Stimulated activated CD4-positive, alpha-beta T cell treated with anti-CD3 and anti-CD28 coated beads, Interleukin-1b, Interleukin-23, amount 100 ng/mL, for 4 hours (primary cell): ENCODE measurements at regions not wholly inside any gene's neighbourhood (a gene's known extent, or its start where the extent isn't known, plus 50 kb on each side); places are given as distances from the start of the nearest gene placed in this dataset.

Experiments
- DNase-seq, 2 donors: peaks; one replicate each; pipeline ENCODE4 v3.0.0-alpha.2; 2020; ENCODE audit warnings: low read depth in 2 of 2

DNA sequence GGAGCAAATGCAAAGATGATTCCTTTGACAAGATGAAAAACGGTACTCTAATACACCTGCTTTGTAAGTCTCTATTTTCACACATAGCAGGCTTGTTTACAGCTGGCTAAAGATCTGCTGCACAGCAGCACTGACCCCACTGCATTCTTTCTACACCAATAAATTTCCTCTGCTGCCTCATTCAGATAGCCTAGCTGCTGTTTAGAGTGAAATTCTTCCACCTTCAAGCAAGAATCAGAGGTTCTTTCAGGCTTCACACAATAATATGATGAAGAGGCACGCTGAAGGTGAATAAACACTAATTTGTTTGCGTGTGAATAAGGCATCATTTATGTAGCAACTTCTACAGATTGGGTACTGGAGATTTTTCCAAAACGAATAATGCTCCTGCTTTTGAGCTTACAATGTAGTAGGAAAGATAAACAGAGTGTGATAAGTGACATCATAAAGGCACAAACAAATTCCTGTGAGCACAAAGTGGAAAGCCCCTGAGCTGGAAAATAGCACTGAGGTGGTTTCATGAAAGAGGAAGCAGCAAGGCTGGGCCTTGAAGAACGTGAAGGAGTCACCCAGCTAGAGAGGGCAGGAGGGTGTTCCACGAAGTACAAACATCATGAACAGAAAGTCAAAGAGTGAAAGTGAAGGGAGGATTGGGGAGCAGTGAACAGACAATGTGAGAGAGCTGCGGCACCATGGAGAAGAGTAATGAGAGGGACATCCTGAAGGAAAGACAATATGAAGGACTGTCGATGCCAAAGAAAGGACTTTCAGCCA is 543.4 kb downstream of the CD83 start:
- peak; percentile 5 to 34 for DNase-seq

- no peak for DNase-seq
Observed at GRCh38 chr6:14661691-14662090, 544.1 kb downstream of the CD83 start.

DNA sequence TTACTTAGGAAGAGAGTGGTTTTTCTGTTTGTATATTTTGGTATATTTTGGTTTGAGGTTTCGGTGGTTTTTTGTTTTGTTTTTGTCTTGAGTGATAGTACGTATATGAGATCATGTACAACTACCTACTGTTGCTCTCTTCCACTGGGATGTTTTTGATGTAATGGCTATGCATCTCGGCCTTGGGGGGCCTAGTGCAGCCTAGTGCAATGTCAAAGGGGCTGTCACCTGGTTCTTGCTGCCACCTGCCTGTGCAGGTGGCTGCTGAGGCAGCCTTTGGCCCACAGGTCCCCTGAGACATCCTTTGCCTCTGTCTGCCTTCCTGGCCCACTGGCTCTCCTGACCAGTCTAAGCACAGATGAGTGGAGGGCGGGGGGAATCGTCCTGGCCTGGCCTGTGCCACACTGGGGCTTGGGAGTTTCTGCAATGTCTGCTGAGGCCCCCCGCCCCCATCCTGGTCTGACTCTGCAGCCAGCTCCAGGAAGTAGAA is 546.6 kb downstream of the CD83 start:
- DNase-seq: no peak

- no peak for DNase-seq
Observed at GRCh38 chr6:14664621-14665315, 547.2 kb downstream of the CD83 start.

GRCh38 chr6:14665827-14666724 is 548.5 kb downstream of the CD83 start:
- DNase-seq: no peak

GRCh38 chr6:14670806-14671205 is 553.2 kb downstream of the CD83 start:
- DNase-seq: no peak

GRCh38 chr6:14671261-14671681 is 553.7 kb downstream of the CD83 start:
- no peak for DNase-seq

DNA sequence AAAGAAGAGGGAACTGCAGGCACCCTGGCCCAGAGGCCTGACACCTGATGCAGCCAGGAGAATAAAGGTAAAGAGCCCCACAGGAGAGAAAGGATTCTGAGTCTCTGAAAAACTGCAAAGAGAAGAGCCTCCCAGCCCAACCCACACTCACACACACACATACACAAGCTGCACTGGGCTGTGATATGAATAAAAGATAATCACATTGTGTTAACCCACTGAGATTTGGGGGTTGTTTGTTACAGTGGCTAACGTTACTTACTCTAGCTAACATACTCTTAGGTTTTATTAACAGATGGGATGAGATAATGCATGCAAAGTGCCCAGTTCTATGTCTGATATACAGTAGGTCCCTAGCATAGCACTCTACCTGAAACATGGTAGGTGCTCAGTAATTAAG is 554.4 kb downstream of the CD83 start:
- no peak for DNase-seq

- DNase-seq: no peak
Observed at GRCh38 chr6:14673201-14673600, 555.6 kb downstream of the CD83 start.

DNA sequence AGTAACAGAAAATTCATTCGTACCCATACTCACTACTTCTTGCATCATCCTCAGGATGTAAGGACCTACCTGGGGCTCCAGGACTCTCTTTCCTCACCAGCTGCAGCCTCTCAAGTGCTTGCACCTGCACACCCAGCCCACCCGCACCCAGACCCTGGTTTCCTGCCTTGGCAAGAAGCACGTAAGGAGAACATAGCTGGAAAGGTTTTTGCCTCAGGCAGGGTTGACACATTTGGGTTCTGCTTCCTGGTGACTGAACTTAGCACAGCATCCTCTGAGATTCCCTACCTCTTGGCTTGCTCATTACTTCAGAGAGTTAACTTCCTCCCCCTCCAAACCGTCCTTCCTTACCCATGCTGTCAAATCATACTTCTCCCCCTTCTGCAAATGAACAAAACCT is 556.9 kb downstream of the CD83 start:
- DNase-seq: no peak

GRCh38 chr6:14674867-14675648 is 557.5 kb downstream of the CD83 start:
- DNase-seq: no peak

DNA sequence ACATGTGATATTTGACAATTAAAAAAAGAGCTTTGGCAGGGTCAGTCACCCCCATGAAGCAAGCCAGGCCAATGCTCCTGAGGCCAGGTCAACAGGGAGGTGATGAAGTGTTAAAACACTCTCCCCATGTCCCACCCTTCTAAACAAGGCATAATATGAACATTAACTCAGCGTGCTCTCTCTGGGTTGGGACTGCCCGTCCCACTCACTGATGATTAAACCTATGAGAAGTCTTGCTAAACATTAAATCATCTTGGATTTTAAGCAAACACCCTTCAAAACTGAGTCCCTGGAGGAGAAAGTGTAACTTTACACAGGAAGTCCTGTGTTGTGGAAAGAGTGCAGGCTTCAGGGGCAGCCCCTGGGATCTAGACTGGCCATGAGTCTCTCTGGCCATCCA is 558.5 kb downstream of the CD83 start:
- no peak for DNase-seq

- no peak for DNase-seq
Observed at GRCh38 chr6:14676977-14677781, 559.6 kb downstream of the CD83 start.

DNA sequence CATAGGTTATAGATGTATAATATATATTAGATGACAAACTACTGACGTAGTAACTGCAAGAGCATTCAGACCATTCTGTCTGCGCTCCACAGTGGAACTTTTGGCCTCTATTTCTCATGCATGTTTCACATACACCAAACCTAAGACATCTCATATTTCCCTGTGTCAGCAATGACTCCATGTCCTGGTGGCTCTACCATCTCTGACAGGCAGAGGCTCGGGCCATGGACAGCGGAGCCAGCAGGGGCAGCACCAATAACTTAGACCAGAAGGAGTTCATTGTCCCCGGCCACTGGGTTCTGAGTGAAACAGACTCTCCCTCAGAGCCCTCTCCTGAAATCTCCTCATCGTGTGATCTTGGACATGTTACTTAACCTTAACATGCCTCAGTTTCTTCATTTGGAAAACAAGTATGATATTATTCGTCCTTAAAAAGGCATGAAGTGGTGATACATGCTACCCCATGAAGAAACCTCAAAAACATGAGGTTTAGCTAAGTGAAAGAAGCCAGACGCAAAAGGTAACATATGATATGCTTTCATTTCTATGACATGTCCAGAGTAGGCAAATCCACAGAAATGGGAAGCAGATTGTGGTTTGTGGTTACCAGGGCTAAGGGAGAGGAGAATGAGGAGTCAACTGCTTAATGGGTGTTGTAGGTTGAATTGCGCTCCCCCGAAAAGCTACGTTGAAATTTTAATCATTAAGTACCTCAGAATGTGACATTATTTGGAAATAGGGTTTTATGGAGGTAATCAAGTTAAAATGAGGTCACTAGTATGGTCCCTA is 564.0 kb upstream of the JARID2 start:
- DNase-seq: no peak

GRCh38 chr6:14682812-14683211 is 563.1 kb upstream of the JARID2 start:
- DNase-seq: no peak

GRCh38 chr6:14689639-14690038 is 556.2 kb upstream of the JARID2 start:
- no peak for DNase-seq

DNA sequence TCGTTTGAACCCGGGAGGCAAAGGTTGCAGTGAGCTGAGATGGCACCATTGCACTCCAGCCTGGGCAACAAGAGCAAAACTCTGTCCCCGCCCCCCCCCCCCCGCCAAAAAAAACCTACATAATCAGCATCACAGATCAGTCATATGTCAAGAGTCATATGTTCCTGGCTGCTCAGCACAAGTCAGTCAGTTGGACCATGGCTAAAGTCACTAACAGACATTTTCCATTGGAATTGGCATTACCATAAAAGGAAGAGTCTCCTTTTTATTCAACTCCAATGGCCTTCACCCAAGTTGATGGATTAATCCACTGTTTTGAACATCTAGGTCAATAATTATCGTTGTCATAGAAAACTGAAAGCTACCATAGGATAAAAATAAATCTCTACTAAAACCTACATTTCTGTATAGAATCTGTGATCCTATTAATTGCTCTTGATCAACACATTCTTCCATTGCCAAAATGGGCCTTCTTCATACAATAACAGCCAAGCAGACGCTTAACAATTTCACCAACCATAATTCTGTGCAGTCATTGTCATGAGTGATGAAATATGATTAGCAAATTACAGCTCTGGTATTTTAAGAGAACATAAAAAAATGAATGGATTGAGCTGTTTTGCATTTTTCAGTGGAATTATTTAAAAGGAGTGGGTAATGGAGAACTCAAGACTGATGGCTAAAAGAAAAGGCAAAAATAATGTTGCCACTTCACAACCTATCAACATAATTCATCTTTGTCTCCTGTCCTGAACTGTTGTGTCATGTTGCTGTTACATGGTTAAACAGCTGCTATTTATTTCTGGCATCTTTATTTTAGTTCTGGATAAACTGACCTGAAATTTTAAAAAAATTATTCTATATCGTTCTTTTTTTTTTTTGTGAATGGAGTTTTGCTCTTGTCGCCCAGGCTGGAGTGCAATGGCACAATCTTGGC is 555.5 kb upstream of the JARID2 start:
- DNase-seq: no peak

DNA sequence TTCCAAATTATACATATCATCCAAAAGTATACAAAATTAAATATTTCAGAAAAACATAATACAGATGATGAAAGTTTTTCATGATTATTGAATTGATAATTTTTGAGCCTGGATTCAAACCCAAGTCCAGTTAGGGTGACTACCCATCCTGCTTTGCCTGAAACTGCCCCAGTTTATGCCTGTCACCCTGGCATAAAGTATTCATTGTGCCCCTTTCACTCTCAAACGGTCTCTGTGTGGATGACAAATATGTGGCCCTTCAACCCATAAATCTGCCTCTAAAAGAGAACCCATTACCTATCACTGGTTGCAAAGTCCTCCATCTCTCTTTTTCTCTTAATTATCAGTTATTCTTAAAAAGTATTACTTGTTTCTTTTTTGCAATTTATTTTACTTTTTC is 553.7 kb upstream of the JARID2 start:
- DNase-seq: no peak
